GM12892 (cell line): ENCODE measurements at regions not wholly inside any gene's neighbourhood (a gene's known extent, or its start where the extent isn't known, plus 50 kb on each side); places are given as distances from the start of the nearest gene placed in this dataset.

Experiments
- POLR2A ChIP-seq: IDR thresholded peaks from 2 replicates; pipeline ENCODE4 v1.6.1; 2011; ENCODE audit warnings: low read depth, low read length, control low read depth
- POLR2AphosphoS5 ChIP-seq: IDR thresholded peaks from 2 replicates; pipeline ENCODE4 v1.6.1; 2011; ENCODE audit warnings: low read depth, low read length, control low read depth

DNA sequence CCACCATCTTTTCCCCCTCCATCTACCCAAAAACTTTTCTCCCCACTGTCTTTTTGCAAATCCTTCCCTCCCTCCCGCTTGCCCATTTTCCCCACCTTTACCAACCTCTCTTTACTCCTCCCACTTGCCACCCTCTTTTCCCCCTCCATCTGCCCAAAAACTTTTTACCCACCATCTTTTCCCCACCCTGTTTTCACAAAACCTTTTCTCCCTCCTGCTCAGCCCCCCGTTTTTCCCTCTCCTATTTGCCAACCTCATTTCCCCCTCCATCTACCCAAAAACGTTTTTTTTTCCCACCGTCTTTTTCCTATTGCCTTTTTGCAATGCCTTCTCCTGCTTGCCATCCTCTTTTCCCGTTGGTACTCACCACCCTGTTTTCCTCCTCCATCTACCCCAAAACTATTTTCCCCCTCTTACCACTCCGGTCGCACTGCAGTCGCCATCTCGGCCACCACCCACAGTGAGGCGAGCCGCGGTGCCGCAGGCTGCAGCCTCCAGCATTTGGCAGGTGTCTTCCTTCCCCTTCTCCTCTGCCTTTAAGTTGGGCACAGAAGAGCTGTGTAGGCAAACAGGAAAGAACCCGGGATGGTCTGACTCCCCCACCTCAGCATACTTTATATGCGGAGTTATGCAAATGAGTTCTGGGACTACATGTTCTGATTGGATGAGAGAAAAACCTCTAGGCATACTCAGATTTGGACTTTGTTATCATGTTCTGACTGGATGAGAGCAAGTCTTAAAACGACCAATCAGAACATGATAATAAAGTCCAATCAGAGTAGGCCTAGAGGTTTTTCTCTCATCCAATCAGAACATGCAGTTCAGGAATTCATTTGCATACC lies 121.2 kb upstream of the VPREB1 start:
- no peak for TF ChIP-seq POLR2A
- TF ChIP-seq POLR2AphosphoS5, result no peak
